OCI-LY7 (cell line): ENCODE measurements at regions not wholly inside any gene's neighbourhood (a gene's known extent, or its start where the extent isn't known, plus 50 kb on each side); places are given as distances from the start of the nearest gene placed in this dataset.

Experiments used
- BruUV-seq: library from RNA; stranded (reverse); fragments of 400-500 nt; replicated peaks from 2 replicates; lab custom pipeline; 2021; lab: Mats Ljungman, UMichigan
- CTCF ChIA-PET: fragments of 300-600 bp; sonication (Branson Sonifier 250); formaldehyde crosslinking; loops from one replicate; lab custom pipeline; 2022; ENCODE audit warnings: antibody characterized with exemption; ENCODE audit not compliant: unreplicated experiment; lab: Charles Lee
- POLR2A ChIA-PET: fragments of 300-600 bp; sonication (Branson Sonifier 250); formaldehyde crosslinking; loops from one replicate; lab custom pipeline; 2022; ENCODE audit warnings: antibody characterized with exemption; lab: Charles Lee
- DNase-seq: peaks from one replicate; pipeline ENCODE4 v3.0.0-alpha.2; 2015; ENCODE audit warnings: low spot score
- H2AFZ ChIP-seq: fragments of 200-600 bp; sonication (generic), shearing (Covaris generic); 2 replicates; pipeline ENCODE4 v1.6.1; 2014; ENCODE audit warnings: mild to moderate bottlenecking, antibody characterized with exemption, low read length, moderate library complexity
- H3K27ac ChIP-seq: fragments of 200-600 bp; sonication (generic); 2 replicates; pipeline ENCODE4 v1.5.1; 2014; ENCODE audit warnings: mixed run types, low read depth, mild to moderate bottlenecking, moderate library complexity, low read length, inconsistent platforms; ENCODE audit not compliant: poor library complexity, severe bottlenecking
- H3K36me3 ChIP-seq: fragments of 200-600 bp; sonication (generic); 2 replicates; pipeline ENCODE4 v1.6.1; 2014; ENCODE audit warnings: mild to moderate bottlenecking, antibody characterized with exemption, low read length, moderate library complexity, mixed read lengths; ENCODE audit not compliant: insufficient read depth
- H3K4me1 ChIP-seq: fragments of 200-600 bp; sonication (generic); 2 replicates; pipeline ENCODE4 v1.5.1; 2014; ENCODE audit warnings: mild to moderate bottlenecking, low read length; ENCODE audit not compliant: insufficient read depth, poor library complexity, severe bottlenecking
- H3K4me2 ChIP-seq: fragments of 200-600 bp; sonication (generic); 2 replicates; pipeline ENCODE4 v1.6.1; 2014; ENCODE audit warnings: mild to moderate bottlenecking, low read length
- H3K4me3 ChIP-seq: fragments of 200-600 bp; sonication (generic); 2 replicates; pipeline ENCODE4 v1.5.1; 2014; ENCODE audit warnings: mild to moderate bottlenecking, low read depth, low read length; ENCODE audit not compliant: poor library complexity, severe bottlenecking
- H3K79me2 ChIP-seq: fragments of 200-600 bp; sonication (generic); 2 replicates; pipeline ENCODE4 v1.6.1; 2016; ENCODE audit warnings: low read depth, mild to moderate bottlenecking, low read length, moderate library complexity, mixed read lengths; ENCODE audit not compliant: insufficient read depth
- H3K9me2 ChIP-seq: fragments of 200-600 bp; sonication (generic); 2 replicates; pipeline ENCODE4 v1.6.1; 2016; ENCODE audit warnings: mild to moderate bottlenecking, low read length, mixed read lengths; ENCODE audit not compliant: insufficient read depth
- H3K9me3 ChIP-seq: fragments of 200-600 bp; sonication (generic); 2 replicates; pipeline ENCODE4 v1.6.1; 2014; ENCODE audit warnings: mild to moderate bottlenecking, mixed run types, low read length, mixed read lengths
- H4K20me1 ChIP-seq: fragments of 200-600 bp; sonication (generic); 2 replicates; pipeline ENCODE4 v1.6.1; 2014; ENCODE audit warnings: mild to moderate bottlenecking, antibody characterized with exemption, low read length, moderate library complexity, mixed read lengths; ENCODE audit not compliant: insufficient read depth
- CTCF ChIP-seq: fragments of 200-600 bp; sonication (generic); conservative IDR thresholded peaks from 2 replicates; pipeline ENCODE4 v1.5.1; 2014; ENCODE audit warnings: mild to moderate bottlenecking, antibody characterized with exemption, low read length, moderate library complexity, mixed read lengths
- EZH2phosphoT487 ChIP-seq: fragments of 200-600 bp; sonication (generic); IDR thresholded peaks from 2 replicates; pipeline ENCODE4 v1.6.1; 2018; ENCODE audit warnings: low read depth, borderline replicate concordance, mild to moderate bottlenecking, mixed run types, antibody characterized with exemption, low read length, moderate library complexity, mixed read lengths
- intact Hi-C: fragments of 100-400 bp; cut with micrococcal nuclease; formaldehyde crosslinking; loops from one replicate; pipeline ENCODE4 v1.10.0; 2022; ENCODE audit not compliant: unreplicated experiment

GRCh38 chr10:121291823-121292222 lies 306.4 kb downstream of the FGFR2 start:
- H3K27ac ChIP-seq = no peak overlapping the region
- no peak for DNase-seq
- H3K4me3 ChIP-seq = no peak overlapping the region
- H3K4me2 ChIP-seq = no peak overlapping the region
- POLR2A ChIA-PET = no interaction called here
- H4K20me1 ChIP-seq = no peaks in the 10 kb centered on the region
- BruUV-seq = no TSS peak
- intact Hi-C loops = no loop called here
- no peaks in the 10 kb centered on the region for H3K36me3 ChIP-seq
- no peaks in the 10 kb centered on the region for H3K79me2 ChIP-seq
- CTCF ChIA-PET = no interaction called here
- TF ChIP-seq CTCF (no peak), EZH2phosphoT487 (no peak)
- no peak overlapping the region for H2AFZ ChIP-seq
- H3K9me2 ChIP-seq = no peaks in the 10 kb centered on the region
- H3K4me1 ChIP-seq = no peaks in the 10 kb centered on the region
- H3K9me3 ChIP-seq = no peaks in the 10 kb centered on the region

GRCh38 chr10:121292321-121292720 lies 305.9 kb downstream of the FGFR2 start:
- no peaks in the 10 kb centered on the region for H3K9me2 ChIP-seq
- intact Hi-C loops = no loop called here
- H3K4me3 ChIP-seq = no peak overlapping the region
- H4K20me1 ChIP-seq = no peaks in the 10 kb centered on the region
- no peaks in the 10 kb centered on the region for H3K36me3 ChIP-seq
- DNase-seq = no peak
- POLR2A ChIA-PET = no interaction called here
- H3K27ac ChIP-seq = no peak overlapping the region
- no peak overlapping the region for H2AFZ ChIP-seq
- no TSS peak for BruUV-seq
- CTCF ChIA-PET = no interaction called here
- no peaks in the 10 kb centered on the region for H3K79me2 ChIP-seq
- H3K9me3 ChIP-seq = no peaks in the 10 kb centered on the region
- no peak for TF ChIP-seq CTCF
- TF ChIP-seq EZH2phosphoT487 = no peak
- H3K4me1 ChIP-seq = no peaks in the 10 kb centered on the region
- no peak overlapping the region for H3K4me2 ChIP-seq

- H3K9me3 ChIP-seq = no peaks in the 10 kb centered on the region
- H3K9me2 ChIP-seq = no peaks in the 10 kb centered on the region
- H3K79me2 ChIP-seq = no peaks in the 10 kb centered on the region
- ChIA-PET POLR2A (no interaction called here), CTCF (no interaction called here)
- H3K4me2 ChIP-seq = no peak overlapping the region
- H3K36me3 ChIP-seq = no peaks in the 10 kb centered on the region
- no peaks in the 10 kb centered on the region for H4K20me1 ChIP-seq
- BruUV-seq = no TSS peak
- no peak for DNase-seq
- H3K27ac ChIP-seq = no peak overlapping the region
- TF ChIP-seq CTCF = no peak
- H3K4me1 ChIP-seq = no peaks in the 10 kb centered on the region
- intact Hi-C loops = no loop called here
- no peak overlapping the region for H3K4me3 ChIP-seq
- H2AFZ ChIP-seq = no peak overlapping the region
These were observed 305.1 kb downstream of the FGFR2 start for GRCh38 chr10:121293110-121293509.
